KMS-11 (cell line): ENCODE measurements at regions not wholly inside any gene's neighbourhood (a gene's known extent, or its start where the extent isn't known, plus 50 kb on each side); places are given as distances from the start of the nearest gene placed in this dataset.

ENCODE experiments used
- H2AFZ ChIP-seq: fragments of 200-600 bp; sonication (generic); 2 replicates; pipeline ENCODE4 v1.6.1; 2016; ENCODE audit warnings: antibody characterized with exemption, mixed run types, low read depth
- H3K27ac ChIP-seq: fragments of 200-600 bp; sonication (generic); 2 replicates; pipeline ENCODE4 v1.6.1; 2016; ENCODE audit warnings: mild to moderate bottlenecking, mixed run types
- H3K27me3 ChIP-seq: fragments of 200-600 bp; sonication (generic); 2 replicates; pipeline ENCODE4 v1.6.1; 2017; ENCODE audit warnings: mild to moderate bottlenecking, low read depth, mixed run types, moderate library complexity; ENCODE audit not compliant: insufficient read depth
- H3K36me3 ChIP-seq: fragments of 200-600 bp; sonication (generic); 2 replicates; pipeline ENCODE4 v1.6.1; 2017; ENCODE audit warnings: mild to moderate bottlenecking, mixed run types; ENCODE audit not compliant: insufficient read depth
- H3K4me1 ChIP-seq: fragments of 200-600 bp; sonication (generic); 2 replicates; pipeline ENCODE4 v1.6.1; 2016; ENCODE audit warnings: mild to moderate bottlenecking, low read depth, mixed run types; ENCODE audit not compliant: poor library complexity, severe bottlenecking
- H3K4me2 ChIP-seq: fragments of 200-600 bp; sonication (generic); 2 replicates; pipeline ENCODE4 v1.7.0; 2016; ENCODE audit warnings: mild to moderate bottlenecking, mixed run types
- H3K4me3 ChIP-seq: fragments of 200-600 bp; sonication (generic); IDR thresholded peaks from 2 replicates; pipeline ENCODE4 v1.6.1; 2017; ENCODE audit warnings: low read depth, low read length, mixed read lengths; ENCODE audit not compliant: insufficient read depth
- H3K79me2 ChIP-seq: fragments of 200-600 bp; sonication (generic); 2 replicates; pipeline ENCODE4 v1.6.1; 2016; ENCODE audit warnings: low read depth, mixed run types; ENCODE audit not compliant: insufficient read depth
- H3K9ac ChIP-seq: fragments of 200-600 bp; sonication (generic); 2 replicates; pipeline ENCODE4 v1.6.1; 2016; ENCODE audit warnings: mild to moderate bottlenecking, mixed run types
- H4K20me1 ChIP-seq: fragments of 200-600 bp; sonication (generic); 2 replicates; pipeline ENCODE4 v1.6.1; 2016; ENCODE audit warnings: mild to moderate bottlenecking, mixed run types; ENCODE audit not compliant: insufficient read depth
- CTCF ChIP-seq: fragments of 200-600 bp; sonication (generic); conservative IDR thresholded peaks from 2 replicates; pipeline ENCODE4 v1.6.1; 2017; ENCODE audit warnings: low read depth, mild to moderate bottlenecking, antibody characterized with exemption, low read length, moderate library complexity, mixed read lengths

GRCh38 chr16:79798416-79799053 lies 198.0 kb upstream of the MAF start:
- H4K20me1 ChIP-seq: no peaks in the 10 kb centered on the region
- no peak overlapping the region for H3K27ac ChIP-seq
- no peak overlapping the region for H3K4me2 ChIP-seq
- no peak overlapping the region for H3K9ac ChIP-seq
- H3K27me3 ChIP-seq: no peaks in the 10 kb centered on the region
- H3K79me2 ChIP-seq: no peaks in the 10 kb centered on the region
- peaks cover 10% of the 10 kb centered on the region for H3K4me1 ChIP-seq
- no peaks in the 10 kb centered on the region for H3K36me3 ChIP-seq
- H3K4me3 ChIP-seq: no peak overlapping the region
- H2AFZ ChIP-seq: no peak overlapping the region
- TF ChIP-seq CTCF: no peak

GRCh38 chr16:79797486-79797885 lies 196.9 kb upstream of the MAF start:
- H3K4me3 ChIP-seq: no peak overlapping the region
- H3K79me2 ChIP-seq: no peaks in the 10 kb centered on the region
- no peak overlapping the region for H3K27ac ChIP-seq
- H3K36me3 ChIP-seq: no peaks in the 10 kb centered on the region
- H2AFZ ChIP-seq: no peak overlapping the region
- H3K4me1 ChIP-seq: peaks cover 10% of the 10 kb centered on the region
- no peak overlapping the region for H3K9ac ChIP-seq
- H3K27me3 ChIP-seq: no peaks in the 10 kb centered on the region
- TF ChIP-seq CTCF: no peak
- H3K4me2 ChIP-seq: no peak overlapping the region
- H4K20me1 ChIP-seq: no peaks in the 10 kb centered on the region

GRCh38 chr16:79795556-79795955 lies 195.0 kb upstream of the MAF start:
- H3K4me3 ChIP-seq: no peak overlapping the region
- no peaks in the 10 kb centered on the region for H3K36me3 ChIP-seq
- no peaks in the 10 kb centered on the region for H3K27me3 ChIP-seq
- no peaks in the 10 kb centered on the region for H4K20me1 ChIP-seq
- peaks cover 8% of the 10 kb centered on the region for H3K4me1 ChIP-seq
- TF ChIP-seq CTCF: no peak
- no peaks in the 10 kb centered on the region for H3K79me2 ChIP-seq
- no peak overlapping the region for H3K9ac ChIP-seq
- no peak overlapping the region for H3K4me2 ChIP-seq
- no peak overlapping the region for H2AFZ ChIP-seq
- no peak overlapping the region for H3K27ac ChIP-seq

GRCh38 chr16:79794941-79795340 lies 194.4 kb upstream of the MAF start:
- peaks cover 2% of the 10 kb centered on the region for H3K4me1 ChIP-seq
- no peaks in the 10 kb centered on the region for H4K20me1 ChIP-seq
- no peaks in the 10 kb centered on the region for H3K36me3 ChIP-seq
- H3K27ac ChIP-seq: no peak overlapping the region
- H3K4me2 ChIP-seq: no peak overlapping the region
- H3K9ac ChIP-seq: no peak overlapping the region
- no peak overlapping the region for H3K4me3 ChIP-seq
- no peak for TF ChIP-seq CTCF
- no peak overlapping the region for H2AFZ ChIP-seq
- H3K27me3 ChIP-seq: no peaks in the 10 kb centered on the region
- H3K79me2 ChIP-seq: no peaks in the 10 kb centered on the region
